ENCODE measurements at regions not wholly inside any gene's neighbourhood (a gene's known extent, or its start where the extent isn't known, plus 50 kb on each side); places are given as distances from the start of the nearest gene placed in this dataset.

GRCh38 chr16:9599415-9600120 is 508.1 kb downstream of the HAPSTR1 start:
- H3K36me3 ChIP-seq = no peaks in the 10 kb centered on the region
- no peak overlapping the region for H3K27ac ChIP-seq
- no peaks in the 10 kb centered on the region for H3K4me1 ChIP-seq
- DNase-seq (ENCODE audit: low spot score) = no peak
- no peaks in the 10 kb centered on the region for H3K9me3 ChIP-seq
- no peaks in the 10 kb centered on the region for H3K27me3 ChIP-seq
- TF ChIP-seq CTCF (IDR thresholded peaks at IDR 0.05) = no peak
- no peak overlapping the region for H3K4me3 ChIP-seq

GRCh38 chr16:9602189-9602588 is 510.7 kb downstream of the HAPSTR1 start:
- H3K9me3 ChIP-seq = no peaks in the 10 kb centered on the region
- no peaks in the 10 kb centered on the region for H3K27me3 ChIP-seq
- H3K27ac ChIP-seq = no peak overlapping the region
- H3K4me1 ChIP-seq = no peaks in the 10 kb centered on the region
- no peak overlapping the region for H3K4me3 ChIP-seq
- no peak for TF ChIP-seq CTCF (IDR thresholded peaks at IDR 0.05)
- no peaks in the 10 kb centered on the region for H3K36me3 ChIP-seq
- no peak for DNase-seq (ENCODE audit: low spot score)

GRCh38 chr16:9603316-9603715 is 511.9 kb downstream of the HAPSTR1 start:
- TF ChIP-seq CTCF (IDR thresholded peaks at IDR 0.05) = no peak
- Histone ChIP-seq H3K36me3 (no peaks in the 10 kb centered on the region), H3K27me3 (no peaks in the 10 kb centered on the region), H3K4me1 (no peaks in the 10 kb centered on the region), H3K4me3 (no peak overlapping the region), H3K27ac (no peak overlapping the region), H3K9me3 (no peaks in the 10 kb centered on the region)
- DNase-seq (ENCODE audit: low spot score) = no peak

GRCh38 chr16:9607515-9608230 is 516.2 kb downstream of the HAPSTR1 start:
- no peaks in the 10 kb centered on the region for H3K27me3 ChIP-seq
- no peaks in the 10 kb centered on the region for H3K4me1 ChIP-seq
- no peaks in the 10 kb centered on the region for H3K9me3 ChIP-seq
- TF ChIP-seq CTCF (IDR thresholded peaks at IDR 0.05) = no peak
- no peak for DNase-seq (ENCODE audit: low spot score)
- H3K27ac ChIP-seq = no peak overlapping the region
- H3K36me3 ChIP-seq = no peaks in the 10 kb centered on the region
- no peak overlapping the region for H3K4me3 ChIP-seq

GRCh38 chr16:9610727-9611126 is 519.3 kb downstream of the HAPSTR1 start:
- H3K27ac ChIP-seq = no peak overlapping the region
- H3K9me3 ChIP-seq = no peaks in the 10 kb centered on the region
- TF ChIP-seq CTCF (IDR thresholded peaks at IDR 0.05) = no peak
- no peaks in the 10 kb centered on the region for H3K4me1 ChIP-seq
- no peak overlapping the region for H3K4me3 ChIP-seq
- no peaks in the 10 kb centered on the region for H3K36me3 ChIP-seq
- no peaks in the 10 kb centered on the region for H3K27me3 ChIP-seq
- no peak for DNase-seq (ENCODE audit: low spot score)

All from right atrium auricular region (tissue), 2 donors.